ENCODE measurements at regions not wholly inside any gene's neighbourhood (a gene's known extent, or its start where the extent isn't known, plus 50 kb on each side); places are given as distances from the start of the nearest gene placed in this dataset.

GRCh38 chr13:74839656-74840055 is 642.3 kb downstream of the TBC1D4 start:
- no peak overlapping the region for H3K4me3 ChIP-seq (ENCODE audit: low read depth, low read length)
- DNase-seq (ENCODE audit: low read depth) = no peak
- no peak for TF ChIP-seq CTCF (IDR thresholded peaks at IDR 0.05; ENCODE audit: insufficient read depth, low read depth, low read length, missing control alignments)

- no peak for TF ChIP-seq CTCF (IDR thresholded peaks at IDR 0.05; ENCODE audit: insufficient read depth, low read depth, low read length, missing control alignments)
- no peak for DNase-seq (ENCODE audit: low read depth)
- H3K4me3 ChIP-seq (ENCODE audit: low read depth, low read length) = no peak overlapping the region
These were observed 643.9 kb downstream of the TBC1D4 start for GRCh38 chr13:74838096-74838495.

GRCh38 chr13:74836628-74837027 is 645.3 kb downstream of the TBC1D4 start:
- no peak for DNase-seq (ENCODE audit: low read depth)
- TF ChIP-seq CTCF (IDR thresholded peaks at IDR 0.05; ENCODE audit: insufficient read depth, low read depth, low read length, missing control alignments) = no peak
- H3K4me3 ChIP-seq (ENCODE audit: low read depth, low read length) = no peak overlapping the region

GRCh38 chr13:74835579-74835978 is 646.4 kb downstream of the TBC1D4 start:
- no peak for TF ChIP-seq CTCF (IDR thresholded peaks at IDR 0.05; ENCODE audit: insufficient read depth, low read depth, low read length, missing control alignments)
- H3K4me3 ChIP-seq (ENCODE audit: low read depth, low read length) = no peak overlapping the region
- DNase-seq (ENCODE audit: low read depth) = no peak

- H3K4me3 ChIP-seq (ENCODE audit: low read depth, low read length) = no peak overlapping the region
- TF ChIP-seq CTCF (IDR thresholded peaks at IDR 0.05; ENCODE audit: insufficient read depth, low read depth, low read length, missing control alignments) = no peak
- DNase-seq (ENCODE audit: low read depth) = no peak
These were observed 656.1 kb downstream of the TBC1D4 start for GRCh38 chr13:74825938-74826246.

GRCh38 chr13:74825152-74825937 is 656.6 kb downstream of the TBC1D4 start:
- H3K4me3 ChIP-seq (ENCODE audit: low read depth, low read length) = no peak overlapping the region
- TF ChIP-seq CTCF (IDR thresholded peaks at IDR 0.05; ENCODE audit: insufficient read depth, low read depth, low read length, missing control alignments) = no peak
- no peak for DNase-seq (ENCODE audit: low read depth)

GRCh38 chr13:74820809-74821208 is 661.2 kb downstream of the TBC1D4 start:
- no peak for DNase-seq (ENCODE audit: low read depth)
- H3K4me3 ChIP-seq (ENCODE audit: low read depth, low read length) = no peak overlapping the region
- TF ChIP-seq CTCF (IDR thresholded peaks at IDR 0.05; ENCODE audit: insufficient read depth, low read depth, low read length, missing control alignments) = no peak
